Fibroblast of skin of scalp (primary cell): ENCODE measurements at regions not wholly inside any gene's neighbourhood (a gene's known extent, or its start where the extent isn't known, plus 50 kb on each side); places are given as distances from the start of the nearest gene placed in this dataset.
A peak's percentile ranks its signal among the peaks of the same experiment; 100 is the strongest.
"Not testable (repeated sequence)": the region's sequence is repeated elsewhere in the genome, so short reads cannot be mapped to it uniquely, and the experiment has no call there.

Source experiments
- DNase-seq: peaks from one replicate; pipeline ENCODE4 v3.0.0-alpha.2; 2013

GRCh38 chrX:3435916-3436315, 89.5 kb upstream of the MXRA5 start:
- not testable (repeated sequence) for DNase-seq

- no peak for DNase-seq
Measured at GRCh38 chrX:3435057-3435456, 88.6 kb upstream of the MXRA5 start.

GRCh38 chrX:3428792-3429191, 82.3 kb upstream of the MXRA5 start:
- DNase-seq: peak; percentile 4

GRCh38 chrX:3426552-3426951, 80.1 kb upstream of the MXRA5 start:
- no peak for DNase-seq

- no peak for DNase-seq
Measured at GRCh38 chrX:3425031-3425430, 78.6 kb upstream of the MXRA5 start.

GRCh38 chrX:3420316-3420715, 73.9 kb upstream of the MXRA5 start:
- no peak for DNase-seq

GRCh38 chrX:3415011-3415410, 68.6 kb upstream of the MXRA5 start:
- peak; percentile 25 for DNase-seq

GRCh38 chrX:3411626-3412025, 65.2 kb upstream of the MXRA5 start:
- peak; percentile 24 for DNase-seq

GRCh38 chrX:3409936-3410335, 63.5 kb upstream of the MXRA5 start:
- peak; percentile 88 for DNase-seq

GRCh38 chrX:3407781-3408180, 61.3 kb upstream of the MXRA5 start:
- DNase-seq: no peak

- no peak for DNase-seq
Measured at GRCh38 chrX:3407121-3407520, 60.7 kb upstream of the MXRA5 start.

GRCh38 chrX:3403748-3404147, 57.3 kb upstream of the MXRA5 start:
- DNase-seq: peak; percentile 39
